H1 (cell line): ENCODE measurements at regions not wholly inside any gene's neighbourhood (a gene's known extent, or its start where the extent isn't known, plus 50 kb on each side); places are given as distances from the start of the nearest gene placed in this dataset.

Source experiments
- CTCF ChIA-PET: fragments of 300-600 bp; sonication (Branson Sonifier 250); formaldehyde crosslinking; loops from one replicate; lab custom pipeline; 2021; ENCODE audit not compliant: partially characterized antibody; lab: Charles Lee
- POLR2A ChIA-PET: fragments of 300-600 bp; sonication (Branson Sonifier 250); formaldehyde crosslinking; loops from one replicate; lab custom pipeline; 2021; ENCODE audit warnings: inconsistent platforms; ENCODE audit not compliant: partially characterized antibody; lab: Charles Lee
- DNase-seq, 2 experiments: peaks; one replicate each; pipeline versions ENCODE4 v3.0.0 to v3.0.0-alpha.2; 2010 to 2022; ENCODE audit warnings: low spot score in 2 of 2, low read depth in 1 of 2, mixed read lengths in 1 of 2
- FAIRE-seq: peaks from 2 replicates; lab custom pipeline; 2011; peaks lifted over from hg19 to GRCh38; lab: Jason Lieb, UNC
- H2AFZ ChIP-seq: 2 replicates; pipeline ENCODE4 v1.8.1; 2012; ENCODE audit warnings: low read length, inconsistent platforms
- H2AK5ac ChIP-seq: 2 replicates; pipeline ENCODE4 v1.6.1; 2013; ENCODE audit warnings: low read depth, low read length
- H2BK120ac ChIP-seq: replicated peaks from 2 replicates; pipeline ENCODE3; 2013; ENCODE audit warnings: low read depth, low read length, inconsistent platforms
- H2BK12ac ChIP-seq: 2 replicates; pipeline ENCODE4 v1.6.1; 2013; ENCODE audit warnings: low read depth, low read length
- H2BK15ac ChIP-seq: 2 replicates; pipeline ENCODE4 v1.6.1; 2013; ENCODE audit warnings: low read length
- H2BK20ac ChIP-seq: 2 replicates; pipeline ENCODE4 v1.6.1; 2013; ENCODE audit warnings: low read length
- H2BK5ac ChIP-seq: 2 replicates; pipeline ENCODE4 v1.6.1; 2013; ENCODE audit warnings: low read depth, low read length
- H3K14ac ChIP-seq: 2 replicates; pipeline ENCODE4 v1.6.1; 2013; ENCODE audit warnings: inconsistent platforms; ENCODE audit not compliant: insufficient read length
- H3K18ac ChIP-seq: 2 replicates; pipeline ENCODE4 v1.6.1; 2013; ENCODE audit warnings: low read length; ENCODE audit errors: extremely low read depth
- H3K23ac ChIP-seq: 2 replicates; pipeline ENCODE4 v1.6.1; 2013; ENCODE audit warnings: inconsistent platforms; ENCODE audit not compliant: insufficient read length
- H3K23me2 ChIP-seq: 2 replicates; pipeline ENCODE4 v1.6.1; 2013; ENCODE audit warnings: low read depth, low read length
- H3K27ac ChIP-seq: 2 replicates; pipeline ENCODE4 v1.6.1; 2011; ENCODE audit warnings: low read depth, low read length, inconsistent platforms
- H3K27me3 ChIP-seq, 4 experiments: replicated peaks in 1 of 4; 1 replicate in 1 of 4; 2 replicates in 3 of 4; pipeline versions ENCODE4 v1.6.1 to v1.8.1; 2011 to 2013; ENCODE audit warnings: low read length in 3 of 4, mild to moderate bottlenecking in 3 of 4, inconsistent platforms in 2 of 4, mixed read lengths in 2 of 4, moderate library complexity in 1 of 4; ENCODE audit not compliant: control insufficient read depth in 3 of 4, insufficient read depth in 3 of 4; ENCODE audit errors: extremely low read depth in 1 of 4
- H3K36me3 ChIP-seq, 4 experiments: 2 replicates each; pipeline versions ENCODE4 v1.6.1 to v1.8.1; 2011 to 2013; ENCODE audit warnings: mild to moderate bottlenecking in 4 of 4, low read length in 3 of 4, moderate library complexity in 2 of 4, control low read depth in 1 of 4, inconsistent platforms in 1 of 4; ENCODE audit not compliant: insufficient read depth in 4 of 4, control insufficient read depth in 2 of 4
- H3K4ac ChIP-seq: replicated peaks from 2 replicates; pipeline ENCODE3; 2013; ENCODE audit warnings: low read length, low read depth, mixed read lengths, inconsistent platforms; ENCODE audit not compliant: insufficient read length
- H3K4me1 ChIP-seq, 4 experiments: replicated peaks in 1 of 4; 1 replicate in 1 of 4; 2 replicates in 3 of 4; pipeline versions ENCODE4 v1.6.1 to v1.8.1; 2011 to 2013; ENCODE audit warnings: low read length in 3 of 4, inconsistent platforms in 2 of 4, mixed read lengths in 1 of 4; ENCODE audit not compliant: insufficient read depth in 4 of 4, control insufficient read depth in 3 of 4
- H3K4me2 ChIP-seq, 2 experiments: 2 replicates each; pipeline versions ENCODE4 v1.6.1 to v1.8.1; 2011 to 2013; ENCODE audit warnings: low read depth in 2 of 2, low read length in 2 of 2, control low read depth in 1 of 2, inconsistent platforms in 1 of 2, mild to moderate bottlenecking in 1 of 2; ENCODE audit not compliant: insufficient read depth in 1 of 2
- H3K4me3 ChIP-seq, 4 experiments: fragments of 200-600, 300-600 bp in 1 of 4; sonication (generic), shearing (Covaris generic), sonication (Bioruptor Twin) in 1 of 4; 2 replicates each; pipeline versions ENCODE4 v1.5.1 to v1.8.1; 2011 to 2016; ENCODE audit warnings: low read length in 4 of 4, low read depth in 3 of 4, control low read depth in 2 of 4, inconsistent platforms in 2 of 4, mild to moderate bottlenecking in 2 of 4, mixed read lengths in 1 of 4, moderate library complexity in 1 of 4; ENCODE audit not compliant: insufficient read depth in 2 of 4; ENCODE audit errors: extremely low read depth in 1 of 4
- H3K56ac ChIP-seq: replicated peaks from 2 replicates; pipeline ENCODE3; 2013; ENCODE audit warnings: low read depth, mild to moderate bottlenecking, mixed read lengths, low read length, inconsistent platforms; ENCODE audit not compliant: insufficient read length
- H3K79me1 ChIP-seq: 2 replicates; pipeline ENCODE4 v1.6.1; 2013; ENCODE audit warnings: low read depth, low read length, control low read depth
- H3K79me2 ChIP-seq, 2 experiments: 2 replicates each; pipeline versions ENCODE4 v1.6.1 to v1.8.1; 2012 to 2013; ENCODE audit warnings: low read length in 2 of 2, mild to moderate bottlenecking in 2 of 2, inconsistent platforms in 1 of 2; ENCODE audit not compliant: insufficient read depth in 2 of 2, control insufficient read depth in 1 of 2
- H3K9ac ChIP-seq, 4 experiments: replicated peaks in 1 of 4; 1 replicate in 1 of 4; 2 replicates in 3 of 4; pipeline versions ENCODE4 v1.6.1 to v1.8.1; 2011 to 2013; ENCODE audit warnings: low read depth in 3 of 4, low read length in 3 of 4, control low read depth in 2 of 4, mild to moderate bottlenecking in 2 of 4, moderate library complexity in 2 of 4, inconsistent platforms in 1 of 4; ENCODE audit errors: extremely low read depth in 1 of 4
- H3K9me3 ChIP-seq, 2 experiments: 2 replicates each; pipeline versions ENCODE4 v1.6.1 to v1.8.1; 2012 to 2013; ENCODE audit warnings: mild to moderate bottlenecking in 2 of 2, moderate library complexity in 2 of 2, control low read depth in 1 of 2, inconsistent platforms in 1 of 2, low read depth in 1 of 2, low read length in 1 of 2, mixed read lengths in 1 of 2; ENCODE audit not compliant: insufficient read depth in 2 of 2
- H4K20me1 ChIP-seq, 2 experiments: replicated peaks in 1 of 2; 2 replicates each; pipeline versions ENCODE3 to v1.8.1; 2011 to 2013; ENCODE audit warnings: inconsistent platforms in 2 of 2, low read length in 2 of 2, mild to moderate bottlenecking in 1 of 2; ENCODE audit not compliant: insufficient read depth in 2 of 2, control insufficient read depth in 1 of 2
- H4K5ac ChIP-seq: 2 replicates; pipeline ENCODE4 v1.6.1; 2013; ENCODE audit warnings: low read length, low read depth, mixed read lengths, inconsistent platforms; ENCODE audit not compliant: insufficient read length
- H4K8ac ChIP-seq: 2 replicates; pipeline ENCODE4 v1.8.0; 2013; ENCODE audit warnings: mild to moderate bottlenecking, moderate library complexity, low read length, inconsistent platforms; ENCODE audit not compliant: insufficient read depth; ENCODE audit errors: extremely low read depth
- H4K91ac ChIP-seq: replicated peaks from 2 replicates; pipeline ENCODE3; 2013; ENCODE audit warnings: low read length, mixed read lengths, inconsistent platforms; ENCODE audit not compliant: insufficient read length
- CEBPB ChIP-seq: IDR thresholded peaks from 2 replicates; pipeline ENCODE4 v1.6.1; 2012; ENCODE audit warnings: low read depth, low read length
- CHD1 ChIP-seq: IDR thresholded peaks from 2 replicates; pipeline ENCODE4 v1.6.1; 2012; ENCODE audit warnings: low read depth, low read length, improper control_type of control experiment
- GTF2F1 ChIP-seq: IDR thresholded peaks from 2 replicates; pipeline ENCODE4 v1.6.1; 2012; ENCODE audit warnings: low read depth, low read length, improper control_type of control experiment, borderline replicate concordance
- NANOG ChIP-seq: IDR thresholded peaks from 2 replicates; pipeline ENCODE4 v1.6.1; 2011; ENCODE audit warnings: low read length, low read depth, mild to moderate bottlenecking, inconsistent platforms; ENCODE audit not compliant: insufficient read depth, poor library complexity, severe bottlenecking
- RNF2 ChIP-seq: fragments of 200-900, 300-1000 bp; sonication (generic); IDR thresholded peaks from 2 replicates; pipeline ENCODE4 v1.7.1; 2016; ENCODE audit warnings: borderline replicate concordance, low read depth, mild to moderate bottlenecking, antibody characterized with exemption, low read length; ENCODE audit not compliant: poor library complexity, severe bottlenecking; ENCODE audit errors: missing control alignments
- SUZ12 ChIP-seq: fragments of 200-600 bp; sonication (generic); IDR thresholded peaks from 2 replicates; pipeline ENCODE4 v1.6.1; 2012; ENCODE audit warnings: mild to moderate bottlenecking, inconsistent platforms, low read length, moderate library complexity, mixed read lengths
- WGBS, 2 experiments: shearing (Covaris generic) in 1 of 2; methylation state at CpG; one replicate each; pipeline versions ENCODE4 v1.1.6 to v1.1.7; 2013 to 2015; ENCODE audit warnings: low lambda C conversion rate in 2 of 2, mixed read lengths in 2 of 2, inconsistent platforms in 1 of 2, low coverage in 1 of 2, missing lambda C conversion rate in 1 of 2; ENCODE audit not compliant: insufficient replicate concordance in 2 of 2, insufficient coverage in 1 of 2, insufficient read length in 1 of 2; ENCODE audit errors: extremely low coverage in 1 of 2, missing lambda C conversion rate in 1 of 2; 5-methylcytosine and 5-hydroxymethylcytosine counted together

DNA sequence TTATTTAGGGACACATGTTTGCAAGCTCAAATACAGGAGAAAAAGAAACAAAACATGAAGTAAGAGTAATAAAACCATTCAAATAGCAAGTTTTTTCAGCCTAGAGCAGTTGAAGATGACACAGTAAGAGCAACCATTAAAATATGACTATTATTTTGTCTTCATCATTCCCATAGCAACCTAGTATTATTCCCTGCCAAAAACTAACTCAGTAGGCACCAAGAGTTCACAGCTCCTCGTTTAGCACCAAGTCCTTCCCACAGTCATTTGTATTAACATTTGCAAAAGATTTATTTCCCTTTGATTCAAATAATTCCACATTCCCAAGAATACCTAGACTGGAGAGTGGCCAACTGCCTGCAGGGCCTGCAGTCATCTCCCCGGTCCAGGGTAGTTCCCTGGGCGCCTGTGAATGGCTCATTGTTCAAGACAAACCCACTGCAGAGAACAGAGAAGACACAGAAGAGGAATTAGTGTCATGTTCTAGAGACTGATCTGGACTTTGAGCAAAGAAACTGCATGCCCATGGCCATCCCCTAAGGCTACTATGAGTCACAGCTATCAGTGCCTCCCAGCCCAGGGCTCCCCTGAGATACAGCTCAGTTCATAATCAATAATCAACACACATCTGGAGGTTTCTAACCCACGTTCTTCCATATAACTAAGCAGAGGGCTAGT, 139.1 kb upstream of the MAP3K1 start:
- no peak overlapping the region for H3K4me2 ChIP-seq
- no peak overlapping the region for H4K91ac ChIP-seq
- ChIA-PET POLR2A (interaction anchor here (1.3 kb wide), 1 partner anchor 23 kb away, joined by 3 read pairs; no protein-coding TSS in a partner anchor), CTCF (interaction anchor here (0.9 kb wide), 2 partner anchors 27 to 406 kb away, joined by 3 read pairs; no protein-coding TSS in a partner anchor)
- FAIRE-seq (no peak), DNase-seq (no peak)
- H2AFZ ChIP-seq = no peak overlapping the region
- H2BK5ac ChIP-seq = no peak overlapping the region
- 95% methylated on average over 4 of the region's 4 CpGs; no CpG with 5 or more reads in 1 of the 2 experiments for WGBS, 2 experiments
- H4K8ac ChIP-seq = no peak overlapping the region
- H3K14ac ChIP-seq = no peak overlapping the region
- no peak overlapping the region for H2BK120ac ChIP-seq
- peaks cover 0 to 6% (median 0%) of the 10 kb centered on the region in 4 experiments; a peak in 2 of 7 replicates for H3K27me3 ChIP-seq
- H2BK15ac ChIP-seq = no peak overlapping the region
- no peak overlapping the region for H4K5ac ChIP-seq
- no peaks in the 10 kb centered on the region for H3K9me3 ChIP-seq
- no peaks in the 10 kb centered on the region for H3K23me2 ChIP-seq
- H3K79me1 ChIP-seq = no peaks in the 10 kb centered on the region
- H3K23ac ChIP-seq = no peak overlapping the region
- no peak overlapping the region for H2AK5ac ChIP-seq
- no peak overlapping the region for H3K27ac ChIP-seq
- H3K9ac ChIP-seq = no peak overlapping the region
- no peaks in the 10 kb centered on the region for H3K79me2 ChIP-seq
- H3K4me3 ChIP-seq = no peak overlapping the region
- H3K4me1 ChIP-seq = peaks cover 0 to 5% (median 3%) of the 10 kb centered on the region in 4 experiments; a peak in 4 of 7 replicates
- no peak overlapping the region for H2BK20ac ChIP-seq
- H3K36me3 ChIP-seq = no peaks in the 10 kb centered on the region
- no peak overlapping the region for H3K18ac ChIP-seq
- no peak overlapping the region for H2BK12ac ChIP-seq
- no peak overlapping the region for H3K4ac ChIP-seq
- H3K56ac ChIP-seq = no peak overlapping the region
- H4K20me1 ChIP-seq = no peaks in the 10 kb centered on the region
- TF ChIP-seq SUZ12 = no peak
- TF ChIP-seq CHD1 = no peak
- no peak for TF ChIP-seq NANOG
- TF ChIP-seq GTF2F1 = no peak
- TF ChIP-seq RNF2 = no peak
- TF ChIP-seq CEBPB = no peak
